Mammary epithelial cell (primary cell): ENCODE measurements at regions not wholly inside any gene's neighbourhood (a gene's known extent, or its start where the extent isn't known, plus 50 kb on each side); places are given as distances from the start of the nearest gene placed in this dataset.

Experiments used
- EZH2 ChIP-seq: IDR thresholded peaks from 2 replicates; pipeline ENCODE4 v1.6.1; 2012; ENCODE audit warnings: low read length, inconsistent platforms, borderline replicate concordance
- TF ChIP-seq, protein P1 (sequence below), 2 donors: IDR thresholded peaks in 1 of 2; conservative IDR thresholded peaks in 1 of 2; 2 replicates each; pipeline ENCODE4 v1.5.1; 2011 to 2012; ENCODE audit warnings: inconsistent platforms in 2 of 2, low read length in 2 of 2, mild to moderate bottlenecking in 2 of 2, control low read depth in 1 of 2, low read depth in 1 of 2; ENCODE audit not compliant: insufficient read depth in 1 of 2; ENCODE audit errors: extremely low read depth in 1 of 2

DNA sequence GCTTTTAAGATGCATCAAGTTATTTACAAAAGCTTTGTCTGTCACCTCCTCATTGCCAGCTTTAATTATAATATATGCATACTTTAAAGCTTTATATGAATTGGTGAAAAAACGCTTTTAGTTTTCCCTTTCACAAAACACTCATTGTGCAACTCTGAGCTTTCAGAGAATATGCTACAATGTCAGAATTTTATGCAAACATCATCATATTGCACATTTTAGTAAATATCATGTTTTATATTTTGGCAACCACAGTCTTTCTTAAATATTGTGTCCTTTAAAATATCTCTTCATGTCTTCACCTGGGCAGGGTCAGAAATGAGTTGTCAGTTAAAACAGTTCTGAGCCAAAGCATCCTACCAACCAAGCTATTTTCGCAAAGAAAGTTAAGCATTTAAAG, 601.1 kb upstream of the RORB start:
- TF ChIP-seq, protein P1, sequence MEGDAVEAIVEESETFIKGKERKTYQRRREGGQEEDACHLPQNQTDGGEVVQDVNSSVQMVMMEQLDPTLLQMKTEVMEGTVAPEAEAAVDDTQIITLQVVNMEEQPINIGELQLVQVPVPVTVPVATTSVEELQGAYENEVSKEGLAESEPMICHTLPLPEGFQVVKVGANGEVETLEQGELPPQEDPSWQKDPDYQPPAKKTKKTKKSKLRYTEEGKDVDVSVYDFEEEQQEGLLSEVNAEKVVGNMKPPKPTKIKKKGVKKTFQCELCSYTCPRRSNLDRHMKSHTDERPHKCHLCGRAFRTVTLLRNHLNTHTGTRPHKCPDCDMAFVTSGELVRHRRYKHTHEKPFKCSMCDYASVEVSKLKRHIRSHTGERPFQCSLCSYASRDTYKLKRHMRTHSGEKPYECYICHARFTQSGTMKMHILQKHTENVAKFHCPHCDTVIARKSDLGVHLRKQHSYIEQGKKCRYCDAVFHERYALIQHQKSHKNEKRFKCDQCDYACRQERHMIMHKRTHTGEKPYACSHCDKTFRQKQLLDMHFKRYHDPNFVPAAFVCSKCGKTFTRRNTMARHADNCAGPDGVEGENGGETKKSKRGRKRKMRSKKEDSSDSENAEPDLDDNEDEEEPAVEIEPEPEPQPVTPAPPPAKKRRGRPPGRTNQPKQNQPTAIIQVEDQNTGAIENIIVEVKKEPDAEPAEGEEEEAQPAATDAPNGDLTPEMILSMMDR (conservative IDR thresholded peaks at IDR 0.05 in 1 of 2, IDR thresholded peaks at IDR 0.05 in 1 of 2; ENCODE audit: extremely low read depth in 1 of 2, insufficient read depth in 1 of 2, low read depth in 1 of 2, low read length in 2 of 2): no peak
- TF ChIP-seq EZH2: no peak
